Fibroblast of lung (primary cell): ENCODE measurements at regions not wholly inside any gene's neighbourhood (a gene's known extent, or its start where the extent isn't known, plus 50 kb on each side); places are given as distances from the start of the nearest gene placed in this dataset.

Experiments used
- DNase-seq, 2 donors: peaks; one replicate each; pipeline versions ENCODE4 v3.0.0 to v3.0.0-alpha.2; 2010; ENCODE audit warnings: low read depth in 2 of 2
- H2AFZ ChIP-seq: 2 replicates; pipeline ENCODE4 v1.5.1; 2012; ENCODE audit warnings: low read length, control low read depth, inconsistent platforms
- H3K27ac ChIP-seq: 2 replicates; pipeline ENCODE4 v1.5.1; 2011; ENCODE audit warnings: low read length, control low read depth; ENCODE audit not compliant: insufficient read depth
- H3K27me3 ChIP-seq: 2 replicates; pipeline ENCODE4 v1.5.1; 2011; ENCODE audit warnings: mild to moderate bottlenecking, low read length; ENCODE audit not compliant: control insufficient read depth, insufficient read depth
- H3K36me3 ChIP-seq: 2 replicates; pipeline ENCODE4 v1.5.1; 2011; ENCODE audit warnings: low read length; ENCODE audit not compliant: control insufficient read depth, insufficient read depth
- H3K4me1 ChIP-seq: 2 replicates; pipeline ENCODE4 v1.5.1; 2011; ENCODE audit warnings: low read length; ENCODE audit not compliant: control insufficient read depth, insufficient read depth; ENCODE audit errors: extremely low read depth
- H3K4me2 ChIP-seq: 2 replicates; pipeline ENCODE4 v1.5.1; 2011; ENCODE audit warnings: low read length, control low read depth; ENCODE audit not compliant: insufficient read depth; ENCODE audit errors: extremely low read depth
- H3K4me3 ChIP-seq, 4 experiments: fragments of 200-600 bp in 1 of 4; sonication (generic) in 1 of 4; replicated peaks in 1 of 4; 2 replicates each; pipeline ENCODE4 v1.5.1; 2011 to 2016; ENCODE audit warnings: low read length in 4 of 4, low read depth in 3 of 4, mild to moderate bottlenecking in 3 of 4, control low read depth in 2 of 4, inconsistent platforms in 1 of 4, mixed read lengths in 1 of 4; ENCODE audit not compliant: insufficient read depth in 1 of 4; ENCODE audit errors: control extremely low read depth in 1 of 4
- H3K79me2 ChIP-seq: 2 replicates; pipeline ENCODE4 v1.5.1; 2012; ENCODE audit warnings: mild to moderate bottlenecking, low read length, inconsistent platforms; ENCODE audit not compliant: control insufficient read depth, insufficient read depth
- H3K9ac ChIP-seq: 2 replicates; pipeline ENCODE4 v1.5.1; 2011; ENCODE audit warnings: mild to moderate bottlenecking, low read length, control low read depth; ENCODE audit not compliant: insufficient read depth
- H3K9me3 ChIP-seq: 2 replicates; pipeline ENCODE4 v1.5.1; 2012; ENCODE audit warnings: low read depth, low read length; ENCODE audit not compliant: control insufficient read depth, insufficient read depth
- H4K20me1 ChIP-seq: 2 replicates; pipeline ENCODE4 v1.5.1; 2011; ENCODE audit warnings: low read length; ENCODE audit not compliant: control insufficient read depth, insufficient read depth; ENCODE audit errors: extremely low read depth
- CTCF ChIP-seq, 2 donors: IDR thresholded peaks in 1 of 2; conservative IDR thresholded peaks in 1 of 2; 1 replicate in 1 of 2; 2 replicates in 1 of 2; pipeline ENCODE4 v1.5.1; 2011 to 2012; ENCODE audit warnings: low read length in 2 of 2, control low read depth in 1 of 2, inconsistent platforms in 1 of 2, low read depth in 1 of 2, mild to moderate bottlenecking in 1 of 2
- EZH2 ChIP-seq: IDR thresholded peaks from 2 replicates; pipeline ENCODE4 v1.5.1; 2012; ENCODE audit warnings: low read length, control low read depth, mild to moderate bottlenecking; ENCODE audit errors: missing control alignments

GRCh38 chr14:65336191-65336591 lies 76.3 kb upstream of the FUT8 start:
- Histone ChIP-seq H4K20me1 (no peaks in the 10 kb centered on the region), H2AFZ (peak overlapping the region; percentile 86), H3K4me2 (no peak overlapping the region), H3K9ac (no peak overlapping the region), H3K4me1 (peaks cover 26% of the 10 kb centered on the region), H3K9me3 (no peaks in the 10 kb centered on the region), H3K4me3 (no peak overlapping the region), H3K79me2 (no peaks in the 10 kb centered on the region), H3K27ac (peak overlapping the region; percentile 50), H3K36me3 (no peaks in the 10 kb centered on the region), H3K27me3 (no peaks in the 10 kb centered on the region)
- no peak for TF ChIP-seq EZH2
- no peak for TF ChIP-seq CTCF (conservative IDR thresholded peaks at IDR 0.05 in 1 of 2, IDR thresholded peaks at IDR 0.05 in 1 of 2; ENCODE audit: low read depth in 1 of 2, low read length in 2 of 2)
- peak; percentile 41 to 86 for DNase-seq

- Histone ChIP-seq H4K20me1 (no peaks in the 10 kb centered on the region), H2AFZ (no peak overlapping the region)
These were observed 72.7 kb upstream of the FUT8 start for GRCh38 chr14:65339866-65340265.

GRCh38 chr14:65344011-65344410 lies 68.5 kb upstream of the FUT8 start:
- no peak overlapping the region for H3K9ac ChIP-seq
- no peak overlapping the region for H2AFZ ChIP-seq
- DNase-seq, result no peak
- H3K79me2 ChIP-seq, result no peaks in the 10 kb centered on the region
- H4K20me1 ChIP-seq, result no peaks in the 10 kb centered on the region
- no peak overlapping the region for H3K4me3 ChIP-seq
- TF ChIP-seq CTCF (conservative IDR thresholded peaks at IDR 0.05 in 1 of 2, IDR thresholded peaks at IDR 0.05 in 1 of 2; ENCODE audit: low read depth in 1 of 2, low read length in 2 of 2), result no peak
- no peak for TF ChIP-seq EZH2
- no peak overlapping the region for H3K4me2 ChIP-seq
- no peaks in the 10 kb centered on the region for H3K9me3 ChIP-seq
- H3K36me3 ChIP-seq, result no peaks in the 10 kb centered on the region
- H3K27me3 ChIP-seq, result no peaks in the 10 kb centered on the region
- H3K4me1 ChIP-seq, result peaks cover 3% of the 10 kb centered on the region
- no peak overlapping the region for H3K27ac ChIP-seq

More at GRCh38 chr14:65339866-65340265, 72.7 kb upstream of the FUT8 start:
- no peaks in the 10 kb centered on the region for H3K9me3 ChIP-seq
- no peak overlapping the region for H3K9ac ChIP-seq
- no peak overlapping the region for H3K4me2 ChIP-seq
- H3K36me3 ChIP-seq, result no peaks in the 10 kb centered on the region
- no peaks in the 10 kb centered on the region for H3K79me2 ChIP-seq
- no peaks in the 10 kb centered on the region for H3K27me3 ChIP-seq
- DNase-seq, result no peak
- H3K4me3 ChIP-seq, result no peak overlapping the region
- peaks cover 11% of the 10 kb centered on the region for H3K4me1 ChIP-seq
- TF ChIP-seq CTCF (conservative IDR thresholded peaks at IDR 0.05 in 1 of 2, IDR thresholded peaks at IDR 0.05 in 1 of 2; ENCODE audit: low read depth in 1 of 2, low read length in 2 of 2) (no peak), EZH2 (no peak)
- H3K27ac ChIP-seq, result no peak overlapping the region
